ENCODE measurements at regions not wholly inside any gene's neighbourhood (a gene's known extent, or its start where the extent isn't known, plus 50 kb on each side); places are given as distances from the start of the nearest gene placed in this dataset.

- ATAC-seq: no peak
Observed at GRCh38 chr2:71787476-71788185, 334.3 kb downstream of the DYSF start.

GRCh38 chr2:71787108-71787415 is 333.7 kb downstream of the DYSF start:
- no peak for ATAC-seq

- ATAC-seq: no peak
Observed at GRCh38 chr2:71786291-71787107, 333.1 kb downstream of the DYSF start.

GRCh38 chr2:71785516-71785981 is 332.2 kb downstream of the DYSF start:
- no peak for ATAC-seq

- ATAC-seq: no peak
Observed at GRCh38 chr2:71784734-71785511, 331.6 kb downstream of the DYSF start.

GRCh38 chr2:71783815-71784214 is 330.5 kb downstream of the DYSF start:
- ATAC-seq: no peak

GRCh38 chr2:71783215-71783614 is 329.9 kb downstream of the DYSF start:
- ATAC-seq: no peak

- ATAC-seq: no peak
Observed at GRCh38 chr2:71782323-71782722, 329.0 kb downstream of the DYSF start.

GRCh38 chr2:71781695-71782228 is 328.4 kb downstream of the DYSF start:
- no peak for ATAC-seq

- ATAC-seq: no peak
Observed at GRCh38 chr2:71780162-71780561, 326.8 kb downstream of the DYSF start.

- no peak for ATAC-seq
Observed at GRCh38 chr2:71779774-71780105, 326.4 kb downstream of the DYSF start.

GRCh38 chr2:71778936-71779773 is 325.8 kb downstream of the DYSF start:
- ATAC-seq: no peak

- no peak for ATAC-seq
Observed at GRCh38 chr2:71778514-71778913, 325.2 kb downstream of the DYSF start.

GRCh38 chr2:71777946-71778345 is 324.6 kb downstream of the DYSF start:
- ATAC-seq: peak in 1 of 2 donors; percentile 17

GRCh38 chr2:71776227-71776626 is 322.9 kb downstream of the DYSF start:
- ATAC-seq: no peak

GRCh38 chr2:71773218-71773617 is 319.9 kb downstream of the DYSF start:
- no peak for ATAC-seq

GRCh38 chr2:71772510-71773172 is 319.3 kb downstream of the DYSF start:
- no peak for ATAC-seq

- ATAC-seq: no peak
Observed at GRCh38 chr2:71767663-71768062, 314.3 kb downstream of the DYSF start.

- no peak for ATAC-seq
Observed at GRCh38 chr2:71759060-71759459, 305.7 kb downstream of the DYSF start.

GRCh38 chr2:71757351-71757750 is 304.0 kb downstream of the DYSF start:
- no peak for ATAC-seq

- no peak for ATAC-seq
Observed at GRCh38 chr2:71756280-71756906, 303.0 kb downstream of the DYSF start.

Data from activated CD4-positive, CD25-positive, alpha-beta regulatory T cell treated with anti-CD3 and anti-CD28 coated beads, Interleukin-2, amount 50 U/mL, for 24 hours (primary cell).